NCI-H128 (cell line): ENCODE measurements at regions not wholly inside any gene's neighbourhood (a gene's known extent, or its start where the extent isn't known, plus 50 kb on each side); places are given as distances from the start of the nearest gene placed in this dataset.
"Not testable (repeated sequence)": the region's sequence is repeated elsewhere in the genome, so short reads cannot be mapped to it uniquely, and the experiment has no call there.

Experiments used
- DNase-seq: peaks from one replicate; lab custom pipeline; 2025; ENCODE audit not compliant: unreplicated experiment; lab: John Stamatoyannopoulos, UW

DNA sequence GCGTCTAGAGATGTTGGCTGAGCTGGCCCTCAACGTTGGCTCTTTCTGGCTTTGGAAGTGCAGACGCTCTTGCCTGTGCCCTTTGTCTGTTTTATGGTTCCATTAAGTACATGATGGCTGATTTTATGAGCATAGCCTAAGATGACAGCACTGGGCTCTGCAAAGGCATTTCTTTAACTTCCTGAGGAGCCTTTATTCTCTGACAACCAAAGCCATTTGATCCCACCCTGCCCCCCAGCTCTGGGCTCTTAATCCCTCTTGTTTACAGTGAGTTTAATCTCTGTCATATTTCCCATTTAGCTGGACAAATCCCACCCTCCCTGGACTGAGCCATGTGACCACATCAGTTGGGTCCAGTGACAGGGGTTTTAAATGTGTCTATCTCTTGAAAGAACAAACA is 195.9 kb downstream of the ACKR3 start:
- DNase-seq, result no peak

GRCh38 chr2:236766850-236767249 is 197.2 kb downstream of the ACKR3 start:
- DNase-seq, result no peak

GRCh38 chr2:236767941-236768340 is 198.3 kb downstream of the ACKR3 start:
- DNase-seq, result no peak

DNA sequence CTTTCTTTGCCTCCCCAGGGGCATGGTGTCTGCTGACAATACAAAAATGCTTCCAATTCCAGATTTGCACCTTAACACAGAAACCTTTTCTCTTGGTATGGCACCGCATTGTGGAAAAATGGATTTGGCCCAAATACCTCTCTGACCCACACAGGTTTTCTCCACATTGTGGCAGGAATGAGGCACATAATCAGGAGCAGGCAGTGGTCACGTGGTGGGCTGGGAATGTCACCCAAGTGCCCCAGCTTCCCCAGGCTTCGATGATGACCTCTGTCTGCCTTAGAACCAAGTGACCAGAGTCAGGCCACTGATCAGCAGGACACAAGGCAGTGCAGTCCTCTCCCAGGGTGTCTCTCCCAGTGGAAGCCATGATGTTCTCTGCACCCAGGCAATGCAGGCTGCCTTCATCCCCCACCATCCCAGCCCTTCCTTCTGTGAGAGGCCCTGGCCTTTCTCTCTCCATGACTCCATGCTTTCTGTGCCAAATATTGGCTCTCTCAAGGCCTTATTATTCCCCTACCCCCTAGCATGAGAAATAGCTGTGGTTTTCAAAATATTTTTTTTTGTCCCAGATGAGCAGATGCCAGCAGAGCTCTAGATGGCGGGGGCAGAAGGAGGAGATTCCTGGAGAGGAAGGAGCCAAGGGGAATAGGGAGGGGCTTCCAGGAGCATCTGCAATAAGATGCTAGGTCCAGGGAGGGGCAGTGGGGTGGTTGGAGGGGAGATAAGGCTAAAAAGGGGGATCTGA is 198.9 kb downstream of the ACKR3 start:
- DNase-seq, result no peak

DNA sequence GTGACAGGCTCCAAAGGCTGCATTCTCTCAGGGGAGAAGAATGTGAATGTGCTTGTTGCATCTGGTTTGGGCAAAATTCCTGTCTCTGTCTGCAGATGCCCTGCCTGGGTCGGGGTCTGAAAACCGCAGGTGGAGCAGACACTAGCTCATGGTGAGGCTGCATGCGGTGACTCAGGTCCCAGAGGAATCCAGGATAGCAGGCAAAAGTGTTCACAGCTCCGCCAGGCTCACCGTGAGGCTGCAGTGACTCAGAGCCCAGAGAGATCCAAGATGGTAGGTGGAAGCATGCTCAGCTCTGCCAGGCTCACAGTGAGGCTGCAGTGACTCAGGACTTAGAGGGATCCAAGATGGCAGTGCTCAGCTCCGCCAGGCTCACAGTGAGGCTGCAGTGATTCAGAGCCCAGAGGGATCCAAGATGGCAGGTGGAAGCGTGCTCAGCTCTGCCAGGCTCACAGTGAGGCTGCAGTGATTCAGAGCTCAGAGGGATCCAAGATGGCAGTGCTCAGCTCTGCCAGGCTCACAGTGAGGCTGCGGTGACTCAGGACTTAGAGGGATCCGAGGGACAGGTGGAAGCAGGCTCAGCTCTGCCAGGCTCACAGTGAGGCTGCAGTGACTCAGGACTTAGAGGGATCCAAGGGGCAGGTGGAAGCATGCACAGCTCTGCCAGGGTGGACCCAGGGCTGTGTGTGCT is 200.5 kb downstream of the ACKR3 start:
- no peak for DNase-seq

DNA sequence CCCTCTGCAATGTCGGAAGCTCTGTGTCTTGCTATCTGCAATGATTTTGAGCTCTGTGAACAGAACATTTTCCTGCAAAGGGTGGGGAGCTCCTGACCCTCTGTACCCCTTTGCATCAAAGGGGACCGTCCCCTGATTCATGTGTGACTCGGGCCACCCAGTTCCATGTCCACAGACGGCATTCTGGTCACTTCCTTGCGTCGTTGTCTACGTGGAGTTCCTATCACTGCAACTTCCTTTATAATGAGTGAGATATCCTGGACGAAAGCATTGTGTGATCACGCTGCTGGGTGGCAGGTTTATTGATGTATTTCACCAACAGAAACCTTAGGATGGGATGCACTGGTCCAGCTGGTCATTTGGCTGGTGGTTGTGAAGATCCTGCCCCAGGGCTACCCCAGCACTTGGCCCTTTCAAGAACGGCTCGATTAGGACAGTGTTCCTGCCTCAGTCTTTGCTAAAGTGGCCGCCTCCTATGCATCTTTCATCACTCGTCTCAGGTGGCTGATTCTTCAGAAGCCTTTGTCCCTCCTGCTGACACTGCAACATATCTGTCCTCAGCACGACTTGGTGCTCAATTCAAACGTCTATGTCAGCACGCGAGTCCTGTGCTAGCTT is 202.7 kb downstream of the ACKR3 start:
- no peak for DNase-seq

- no peak for DNase-seq
Measured at GRCh38 chr2:236773206-236773605, 203.6 kb downstream of the ACKR3 start.

GRCh38 chr2:236774171-236774570 is 204.5 kb downstream of the ACKR3 start:
- DNase-seq, result no peak

DNA sequence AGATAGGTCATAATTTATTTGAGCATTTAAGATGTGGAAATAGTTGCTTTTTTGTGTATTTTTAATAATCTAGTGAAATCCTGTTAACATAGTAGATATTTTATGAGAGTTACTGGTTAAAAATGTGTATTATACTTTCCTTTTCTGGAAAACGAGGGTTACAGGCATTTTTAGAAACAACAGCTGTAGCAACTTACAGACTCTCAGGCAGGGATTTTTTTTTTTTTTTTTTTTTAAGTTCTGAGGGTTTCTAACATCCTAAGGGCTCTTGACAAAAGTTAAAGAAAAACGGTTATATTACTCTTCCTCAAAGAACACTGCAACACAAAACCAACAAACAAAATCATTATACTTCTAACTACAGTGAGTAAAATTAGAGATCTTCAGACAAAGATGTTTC is 205.9 kb downstream of the ACKR3 start:
- no peak for DNase-seq

- DNase-seq, result no peak
Measured at GRCh38 chr2:236776206-236776605, 206.6 kb downstream of the ACKR3 start.

GRCh38 chr2:236776695-236777251 is 207.1 kb downstream of the ACKR3 start:
- DNase-seq, result no peak

- no peak for DNase-seq
Measured at GRCh38 chr2:236777408-236777807, 207.8 kb downstream of the ACKR3 start.

GRCh38 chr2:236781933-236782816 is 212.6 kb downstream of the ACKR3 start:
- DNase-seq, result no peak

DNA sequence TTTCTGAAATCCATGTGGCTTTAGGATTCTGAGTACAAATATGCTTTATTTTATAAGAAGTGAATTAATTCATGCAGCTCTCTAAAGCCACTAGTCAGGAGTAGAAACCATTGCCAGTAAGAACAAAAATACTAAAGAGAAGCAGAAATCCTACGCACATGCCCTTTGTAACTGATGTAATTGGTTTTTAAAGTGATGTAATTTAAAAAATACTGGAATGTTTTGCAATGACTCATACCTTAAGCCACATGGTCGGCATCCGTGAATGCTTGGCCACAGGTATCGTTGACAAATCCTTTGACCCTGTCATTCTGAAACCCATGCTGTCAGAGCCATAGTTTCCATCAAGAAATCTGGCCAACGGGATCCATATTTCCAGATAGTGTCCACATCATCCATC is 213.3 kb downstream of the ACKR3 start:
- no peak for DNase-seq

DNA sequence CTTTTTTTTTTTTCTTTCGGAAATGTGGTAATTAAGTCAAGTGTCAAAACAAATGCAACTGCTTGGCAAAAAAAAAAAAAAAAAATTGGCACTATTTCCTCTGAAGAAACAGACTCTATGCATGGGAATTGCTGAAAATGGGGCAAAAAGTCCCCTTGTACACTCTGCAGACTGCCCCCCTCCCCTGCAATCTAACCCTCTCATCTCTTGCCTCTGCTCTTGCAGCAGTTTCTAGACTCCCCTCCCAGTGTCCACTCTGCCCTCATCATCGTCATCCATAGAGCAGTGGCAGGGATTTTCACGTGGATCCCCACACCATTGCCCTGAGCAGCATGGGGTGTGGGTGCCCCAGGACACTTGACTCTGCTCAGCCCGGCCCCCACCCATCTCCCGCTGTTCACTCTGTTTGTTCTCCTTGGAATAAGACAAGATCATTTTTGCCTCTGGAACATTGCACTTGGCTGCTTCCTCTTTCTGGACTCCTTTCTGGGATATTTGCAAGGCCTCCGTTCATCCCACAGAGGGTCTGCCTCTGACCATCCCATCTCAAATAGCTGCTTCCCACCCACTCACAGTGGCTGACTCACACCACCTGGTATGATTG is 213.9 kb downstream of the ACKR3 start:
- DNase-seq, result no peak

GRCh38 chr2:236785611-236786057 is 216.0 kb downstream of the ACKR3 start:
- DNase-seq, result no peak

GRCh38 chr2:236786751-236787150 is 217.1 kb downstream of the ACKR3 start:
- DNase-seq, result no peak

GRCh38 chr2:236787376-236787775 is 217.8 kb downstream of the ACKR3 start:
- DNase-seq, result not testable (repeated sequence)

GRCh38 chr2:236787885-236788284 is 218.3 kb downstream of the ACKR3 start:
- DNase-seq, result no peak

GRCh38 chr2:236790963-236791362 is 221.3 kb downstream of the ACKR3 start:
- DNase-seq, result no peak
